ENCODE measurements at regions not wholly inside any gene's neighbourhood (a gene's known extent, or its start where the extent isn't known, plus 50 kb on each side); places are given as distances from the start of the nearest gene placed in this dataset.

GRCh38 chr7:114784177-114784576 is 137.7 kb upstream of the MDFIC start:
- no peaks in the 10 kb centered on the region for H4K20me1 ChIP-seq (ENCODE audit: insufficient read depth, low read length)
- no peak for TF ChIP-seq CTCF (IDR thresholded peaks at IDR 0.05; ENCODE audit: low read length)
- TF ChIP-seq EZH2 (IDR thresholded peaks at IDR 0.05; ENCODE audit: borderline replicate concordance, low read length): no peak
- no peak overlapping the region for H3K4me3 ChIP-seq (ENCODE audit: low read depth, low read length, poor library complexity, severe bottlenecking)

GRCh38 chr7:114784746-114785145 is 137.1 kb upstream of the MDFIC start:
- Histone ChIP-seq H3K4me1 (ENCODE audit: insufficient read depth, low read length, severe bottlenecking) (no peaks in the 10 kb centered on the region), H3K9ac (ENCODE audit: low read length) (no peak overlapping the region), H3K4me2 (ENCODE audit: low read length) (no peak overlapping the region), H2AFZ (ENCODE audit: low read length) (no peak overlapping the region), H3K36me3 (ENCODE audit: insufficient read depth, low read length) (no peaks in the 10 kb centered on the region), H3K27ac (ENCODE audit: low read depth, low read length, poor library complexity, severe bottlenecking) (no peak overlapping the region), H3K79me2 (ENCODE audit: insufficient read depth, low read length) (no peaks in the 10 kb centered on the region), H3K4me3 (ENCODE audit: low read depth, low read length, poor library complexity, severe bottlenecking) (no peak overlapping the region), H3K27me3 (ENCODE audit: insufficient read depth, low read length) (no peaks in the 10 kb centered on the region), H3F3A (ENCODE audit: insufficient read depth, low read length) (no peaks in the 10 kb centered on the region), H3K9me3 (ENCODE audit: low read length) (no peaks in the 10 kb centered on the region), H4K20me1 (ENCODE audit: insufficient read depth, low read length) (no peaks in the 10 kb centered on the region), H3K9me2 (ENCODE audit: low read depth, low read length) (no peaks in the 10 kb centered on the region)
- TF ChIP-seq CTCF (IDR thresholded peaks at IDR 0.05; ENCODE audit: low read length) (no peak), EZH2 (IDR thresholded peaks at IDR 0.05; ENCODE audit: borderline replicate concordance, low read length) (no peak)

More at GRCh38 chr7:114784177-114784576, 137.7 kb upstream of the MDFIC start:
- Histone ChIP-seq H3K27ac (ENCODE audit: low read depth, low read length, poor library complexity, severe bottlenecking) (no peak overlapping the region), H3K4me1 (ENCODE audit: insufficient read depth, low read length, severe bottlenecking) (no peaks in the 10 kb centered on the region), H3K27me3 (ENCODE audit: insufficient read depth, low read length) (no peaks in the 10 kb centered on the region), H3K9me2 (ENCODE audit: low read depth, low read length) (no peaks in the 10 kb centered on the region), H3F3A (ENCODE audit: insufficient read depth, low read length) (no peaks in the 10 kb centered on the region), H3K9me3 (ENCODE audit: low read length) (no peaks in the 10 kb centered on the region), H3K9ac (ENCODE audit: low read length) (no peak overlapping the region), H3K36me3 (ENCODE audit: insufficient read depth, low read length) (no peaks in the 10 kb centered on the region), H3K79me2 (ENCODE audit: insufficient read depth, low read length) (no peaks in the 10 kb centered on the region), H3K4me2 (ENCODE audit: low read length) (no peak overlapping the region), H2AFZ (ENCODE audit: low read length) (no peak overlapping the region)

GRCh38 chr7:114785496-114785895 is 136.4 kb upstream of the MDFIC start:
- H2AFZ ChIP-seq (ENCODE audit: low read length): no peak overlapping the region
- TF ChIP-seq CTCF (IDR thresholded peaks at IDR 0.05; ENCODE audit: low read length) (no peak), EZH2 (IDR thresholded peaks at IDR 0.05; ENCODE audit: borderline replicate concordance, low read length) (no peak)

More at GRCh38 chr7:114785496-114785895, 136.4 kb upstream of the MDFIC start:
- H3F3A ChIP-seq (ENCODE audit: insufficient read depth, low read length): no peaks in the 10 kb centered on the region
- H3K27ac ChIP-seq (ENCODE audit: low read depth, low read length, poor library complexity, severe bottlenecking): no peak overlapping the region
- H3K9me3 ChIP-seq (ENCODE audit: low read length): no peaks in the 10 kb centered on the region
- H3K4me2 ChIP-seq (ENCODE audit: low read length): no peak overlapping the region
- no peaks in the 10 kb centered on the region for H3K4me1 ChIP-seq (ENCODE audit: insufficient read depth, low read length, severe bottlenecking)
- H3K9ac ChIP-seq (ENCODE audit: low read length): no peak overlapping the region
- H3K4me3 ChIP-seq (ENCODE audit: low read depth, low read length, poor library complexity, severe bottlenecking): no peak overlapping the region
- H3K9me2 ChIP-seq (ENCODE audit: low read depth, low read length): no peaks in the 10 kb centered on the region
- H3K36me3 ChIP-seq (ENCODE audit: insufficient read depth, low read length): no peaks in the 10 kb centered on the region
- H3K79me2 ChIP-seq (ENCODE audit: insufficient read depth, low read length): no peaks in the 10 kb centered on the region
- H4K20me1 ChIP-seq (ENCODE audit: insufficient read depth, low read length): no peaks in the 10 kb centered on the region
- H3K27me3 ChIP-seq (ENCODE audit: insufficient read depth, low read length): no peaks in the 10 kb centered on the region
